Neural cell (in vitro differentiated cells): ENCODE measurements at regions not wholly inside any gene's neighbourhood (a gene's known extent, or its start where the extent isn't known, plus 50 kb on each side); places are given as distances from the start of the nearest gene placed in this dataset.

ENCODE experiments used
- H2AFZ ChIP-seq: fragments of 200-600, 300-800 bp; sonication (generic), shearing (Covaris generic); 2 replicates; pipeline ENCODE4 v1.6.0; 2014; ENCODE audit warnings: low read depth, mild to moderate bottlenecking, antibody characterized with exemption, low read length, moderate library complexity
- H3F3A ChIP-seq: fragments of 200-600 bp; shearing (Covaris generic); 2 replicates; pipeline ENCODE4 v1.6.1; 2016; ENCODE audit warnings: mild to moderate bottlenecking, moderate library complexity, mixed read lengths, antibody characterized with exemption, low read length; ENCODE audit not compliant: insufficient read depth, poor library complexity, severe bottlenecking
- H3K27ac ChIP-seq: fragments of 200-600, 300-800 bp; sonication (generic), shearing (Covaris generic); 2 replicates; pipeline ENCODE4 v1.5.1; 2014; ENCODE audit warnings: mild to moderate bottlenecking, low read length, moderate library complexity
- H3K27me3 ChIP-seq: fragments of 300-800, 200-600 bp; sonication (generic), shearing (Covaris generic); 2 replicates; pipeline ENCODE4 v1.6.0; 2014; ENCODE audit warnings: mild to moderate bottlenecking, low read depth, low read length, moderate library complexity; ENCODE audit not compliant: insufficient read depth
- H3K36me3 ChIP-seq: fragments of 300-800, 200-600 bp; sonication (generic), shearing (Covaris generic); 2 replicates; pipeline ENCODE4 v1.5.1; 2014; ENCODE audit warnings: mild to moderate bottlenecking, antibody characterized with exemption, low read length, moderate library complexity; ENCODE audit not compliant: insufficient read depth
- H3K4me2 ChIP-seq: fragments of 300-800, 200-600 bp; sonication (generic), shearing (Covaris generic); 2 replicates; pipeline ENCODE4 v1.6.0; 2014; ENCODE audit warnings: mild to moderate bottlenecking, low read length
- H3K4me3 ChIP-seq: fragments of 300-800, 200-600 bp; sonication (generic), shearing (Covaris generic); 2 replicates; pipeline ENCODE4 v1.5.1; 2014; ENCODE audit warnings: mild to moderate bottlenecking, low read length, moderate library complexity
- H3K79me2 ChIP-seq: fragments of 200-600 bp; shearing (Covaris generic); replicated peaks from 2 replicates; pipeline ENCODE4 v1.6.0; 2014; ENCODE audit warnings: mild to moderate bottlenecking, low read length, moderate library complexity; ENCODE audit not compliant: insufficient read depth
- H3K9ac ChIP-seq: fragments of 300-800, 200-600 bp; sonication (generic), shearing (Covaris generic); 2 replicates; pipeline ENCODE4 v1.6.1; 2016; ENCODE audit warnings: mild to moderate bottlenecking, low read length, mixed read lengths
- H3K9me2 ChIP-seq: fragments of 200-600 bp; shearing (Covaris generic); 2 replicates; pipeline ENCODE4 v1.6.1; 2016; ENCODE audit warnings: mild to moderate bottlenecking, low read length, mixed read lengths; ENCODE audit not compliant: insufficient read depth
- H3K9me3 ChIP-seq: fragments of 200-600, 300-800 bp; sonication (generic), shearing (Covaris generic); 2 replicates; pipeline ENCODE4 v1.6.1; 2016; ENCODE audit warnings: mild to moderate bottlenecking, mixed run types, low read length, moderate library complexity, mixed read lengths
- H4K20me1 ChIP-seq: fragments of 200-600 bp; shearing (Covaris generic); 2 replicates; pipeline ENCODE4 v1.6.1; 2016; ENCODE audit warnings: mild to moderate bottlenecking, mixed run types; ENCODE audit not compliant: insufficient read depth
- CTCF ChIP-seq: fragments of 450-650 bp; IDR thresholded peaks from 2 replicates; pipeline ENCODE4 v1.5.1; 2014; ENCODE audit warnings: antibody characterized with exemption, mild to moderate bottlenecking, moderate library complexity; ENCODE audit not compliant: poor library complexity, severe bottlenecking
- EP300 ChIP-seq: fragments of 450-650 bp; conservative IDR thresholded peaks from 2 replicates; pipeline ENCODE4 v1.6.1; 2014; ENCODE audit warnings: antibody characterized with exemption, mild to moderate bottlenecking, moderate library complexity; ENCODE audit not compliant: poor library complexity, severe bottlenecking
- EZH2 ChIP-seq: fragments of 200-600, 300-800 bp; shearing (Covaris generic), sonication (generic); IDR thresholded peaks from 2 replicates; pipeline ENCODE4 v1.6.1; 2014; ENCODE audit warnings: antibody characterized with exemption, low read length, borderline replicate concordance, mild to moderate bottlenecking; ENCODE audit not compliant: insufficient read depth, poor library complexity, severe bottlenecking
- MXI1 ChIP-seq: fragments of 450-650 bp; conservative IDR thresholded peaks from 2 replicates; pipeline ENCODE4 v1.6.1; 2014; ENCODE audit warnings: antibody characterized with exemption, mild to moderate bottlenecking; ENCODE audit not compliant: poor library complexity, severe bottlenecking
- POLR2AphosphoS5 ChIP-seq: IDR thresholded peaks from 2 replicates; pipeline ENCODE4 v1.6.1; 2012
- RAD21 ChIP-seq: fragments of 450-650 bp; conservative IDR thresholded peaks from 2 replicates; pipeline ENCODE4 v1.6.1; 2014; ENCODE audit warnings: antibody characterized with exemption, mild to moderate bottlenecking, moderate library complexity
- REST ChIP-seq: IDR thresholded peaks from 2 replicates; pipeline ENCODE4 v1.6.1; 2012; ENCODE audit warnings: borderline replicate concordance
- SMC3 ChIP-seq: fragments of 450-650 bp; conservative IDR thresholded peaks from 2 replicates; pipeline ENCODE4 v1.6.1; 2014; ENCODE audit warnings: antibody characterized with exemption, mild to moderate bottlenecking, moderate library complexity; ENCODE audit not compliant: poor library complexity
- TAF1 ChIP-seq: IDR thresholded peaks from 2 replicates; pipeline ENCODE4 v1.6.1; 2012; ENCODE audit warnings: low read depth

DNA sequence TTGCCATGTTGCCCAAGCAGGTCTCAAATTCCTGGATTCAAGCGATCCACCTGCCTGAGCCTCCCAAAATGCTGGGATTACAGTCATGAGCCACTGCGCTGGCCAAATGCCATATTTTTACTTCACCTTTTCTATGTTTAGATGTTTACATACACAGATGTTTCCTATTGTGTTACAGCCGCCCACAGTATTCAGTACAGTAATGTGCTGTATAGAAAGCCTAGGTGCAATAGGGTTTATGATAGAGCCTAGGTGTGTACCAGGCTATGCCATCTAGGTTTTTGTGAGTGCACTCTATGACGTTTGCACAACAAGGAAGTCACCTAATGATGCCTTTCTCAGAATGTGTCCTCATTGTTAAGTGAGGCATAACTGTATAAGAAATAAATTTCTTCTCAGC is 153.4 kb downstream of the CHRM3 start:
- H3K4me3 ChIP-seq: no peak overlapping the region
- no peak overlapping the region for H3K27ac ChIP-seq
- no peak overlapping the region for H2AFZ ChIP-seq
- no peaks in the 10 kb centered on the region for H3K27me3 ChIP-seq
- H3K9me2 ChIP-seq: no peaks in the 10 kb centered on the region
- no peaks in the 10 kb centered on the region for H3K36me3 ChIP-seq
- no peaks in the 10 kb centered on the region for H3F3A ChIP-seq
- no peak overlapping the region for H3K9ac ChIP-seq
- H4K20me1 ChIP-seq: no peaks in the 10 kb centered on the region
- no peak for TF ChIP-seq EP300
- no peak for TF ChIP-seq RAD21
- no peak for TF ChIP-seq SMC3
- TF ChIP-seq REST: no peak
- TF ChIP-seq CTCF: no peak
- TF ChIP-seq MXI1: no peak
- no peak for TF ChIP-seq EZH2
- TF ChIP-seq POLR2AphosphoS5: no peak
- no peak for TF ChIP-seq TAF1
- no peaks in the 10 kb centered on the region for H3K9me3 ChIP-seq
- no peak overlapping the region for H3K4me2 ChIP-seq
- no peaks in the 10 kb centered on the region for H3K79me2 ChIP-seq

GRCh38 chr1:239543873-239544272 is 157.5 kb downstream of the CHRM3 start:
- no peaks in the 10 kb centered on the region for H3K9me3 ChIP-seq
- no peak overlapping the region for H3K4me2 ChIP-seq
- no peak overlapping the region for H2AFZ ChIP-seq
- no peak overlapping the region for H3K4me3 ChIP-seq
- no peaks in the 10 kb centered on the region for H3F3A ChIP-seq
- H3K9ac ChIP-seq: no peak overlapping the region
- no peak for TF ChIP-seq EZH2
- no peak for TF ChIP-seq MXI1
- no peak for TF ChIP-seq SMC3
- no peak for TF ChIP-seq CTCF
- TF ChIP-seq POLR2AphosphoS5: no peak
- TF ChIP-seq EP300: no peak
- TF ChIP-seq TAF1: no peak
- TF ChIP-seq RAD21: no peak
- no peak for TF ChIP-seq REST
- H4K20me1 ChIP-seq: no peaks in the 10 kb centered on the region
- no peaks in the 10 kb centered on the region for H3K9me2 ChIP-seq
- no peaks in the 10 kb centered on the region for H3K79me2 ChIP-seq
- H3K36me3 ChIP-seq: no peaks in the 10 kb centered on the region
- no peaks in the 10 kb centered on the region for H3K27me3 ChIP-seq
- no peak overlapping the region for H3K27ac ChIP-seq
